ENCODE measurements at regions not wholly inside any gene's neighbourhood (a gene's known extent, or its start where the extent isn't known, plus 50 kb on each side); places are given as distances from the start of the nearest gene placed in this dataset.

DNA sequence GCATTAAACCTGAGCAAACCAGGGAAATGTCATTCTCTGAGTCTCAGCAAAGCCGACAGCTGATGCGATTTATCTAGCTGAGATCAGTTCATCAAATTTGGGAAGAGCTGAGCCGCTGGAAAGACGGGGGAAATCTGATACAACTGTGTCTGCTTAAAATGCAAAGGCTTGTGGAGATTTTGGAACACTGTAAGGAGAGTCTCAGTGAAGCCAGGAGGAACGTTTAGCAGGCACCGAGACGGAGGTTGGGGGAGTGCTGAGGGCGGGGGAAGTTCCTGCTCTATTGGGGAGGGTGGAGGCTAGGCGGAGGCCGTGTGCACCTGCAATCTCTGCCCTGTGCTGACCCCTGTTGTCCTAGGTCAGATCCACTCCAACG is 143.2 kb upstream of the CSF3R start:
- no peak for DNase-seq (ENCODE audit: low read depth)
- in situ Hi-C loops (cut with HindIII; ENCODE audit: low pct_unique_long_range_greater_than_20kb, low sequenced_read_pairs), result no loop called here

- in situ Hi-C loops (cut with HindIII; ENCODE audit: low pct_unique_long_range_greater_than_20kb, low sequenced_read_pairs), result no loop called here
- DNase-seq (ENCODE audit: low read depth), result no peak
Observed at GRCh38 chr1:36625253-36625934, 142.7 kb upstream of the CSF3R start.

- in situ Hi-C loops (cut with HindIII; ENCODE audit: low pct_unique_long_range_greater_than_20kb, low sequenced_read_pairs), result no loop called here
- DNase-seq (ENCODE audit: low read depth), result no peak
Observed at GRCh38 chr1:36624466-36624865, 141.8 kb upstream of the CSF3R start.

- in situ Hi-C loops (cut with HindIII; ENCODE audit: low pct_unique_long_range_greater_than_20kb, low sequenced_read_pairs), result no loop called here
- DNase-seq (ENCODE audit: low read depth), result peak; percentile 18
Observed at GRCh38 chr1:36622741-36623648, 140.3 kb upstream of the CSF3R start.

- DNase-seq (ENCODE audit: low read depth), result no peak
- in situ Hi-C loops (cut with HindIII; ENCODE audit: low pct_unique_long_range_greater_than_20kb, low sequenced_read_pairs), result no loop called here
Observed at GRCh38 chr1:36621531-36621930, 138.8 kb upstream of the CSF3R start.

DNA sequence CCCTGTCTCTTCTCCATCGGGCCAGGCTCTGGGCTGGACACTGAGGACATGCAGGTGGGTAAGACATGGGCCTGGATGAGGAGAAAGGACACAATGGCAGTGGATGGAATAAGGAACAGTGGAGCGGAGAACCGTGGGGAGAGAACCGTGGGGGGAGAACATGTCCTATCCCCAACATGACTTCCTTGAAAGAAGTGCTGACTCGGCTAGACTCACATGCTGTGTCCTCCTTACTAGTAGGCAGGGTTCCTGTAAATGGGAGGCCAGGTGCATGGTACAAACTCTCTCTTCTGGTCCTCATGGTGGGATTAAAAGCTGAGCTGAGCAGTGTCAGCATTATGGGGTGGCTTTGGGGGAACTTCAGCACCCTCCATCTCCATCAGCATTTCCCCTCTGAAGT is 137.4 kb upstream of the CSF3R start:
- in situ Hi-C loops (cut with HindIII; ENCODE audit: low pct_unique_long_range_greater_than_20kb, low sequenced_read_pairs), result no loop called here

GRCh38 chr1:36614991-36615390 is 132.3 kb upstream of the CSF3R start:
- in situ Hi-C loops (cut with HindIII; ENCODE audit: low pct_unique_long_range_greater_than_20kb, low sequenced_read_pairs), result no loop called here
- DNase-seq (ENCODE audit: low read depth), result no peak

More for the DNA sequence above, 137.4 kb upstream of the CSF3R start:
- no peak for DNase-seq (ENCODE audit: low read depth)

DNA sequence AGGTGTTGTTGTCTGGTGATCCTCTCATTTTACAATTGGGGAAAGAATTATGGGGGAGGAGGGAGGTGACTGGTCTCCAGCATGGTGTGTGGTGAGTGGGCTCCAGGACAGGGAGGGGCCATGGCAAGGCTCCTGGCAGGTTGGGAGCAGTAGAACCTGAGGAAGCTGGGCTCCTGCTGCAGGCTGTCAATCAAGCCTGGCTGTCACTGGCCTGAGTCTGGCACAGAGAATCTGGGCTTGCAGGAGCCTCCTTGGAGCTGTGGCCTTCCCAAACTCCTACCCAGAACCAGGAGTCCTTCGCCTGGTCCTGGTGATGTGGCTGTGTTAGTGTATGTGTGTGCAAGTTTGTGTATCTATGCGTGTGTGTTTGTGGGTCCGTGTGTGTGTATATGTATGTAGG is 131.9 kb upstream of the CSF3R start:
- DNase-seq (ENCODE audit: low read depth), result no peak
- in situ Hi-C loops (cut with HindIII; ENCODE audit: low pct_unique_long_range_greater_than_20kb, low sequenced_read_pairs), result no loop called here

DNA sequence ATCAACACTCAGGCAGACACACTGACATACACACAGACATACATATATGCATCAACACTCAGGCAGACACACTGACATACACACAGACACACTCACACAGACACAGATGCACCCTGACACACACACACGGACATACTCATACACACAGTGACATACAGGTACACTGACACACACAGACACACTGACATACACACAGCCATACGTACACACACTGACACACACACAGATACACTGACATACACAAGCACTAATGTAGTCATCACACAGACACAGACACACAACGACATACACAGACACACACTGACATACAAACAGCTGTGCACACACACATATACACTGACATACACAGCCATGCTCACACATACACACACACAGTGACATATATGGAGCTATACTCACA is 131.0 kb upstream of the CSF3R start:
- in situ Hi-C loops (cut with HindIII; ENCODE audit: low pct_unique_long_range_greater_than_20kb, low sequenced_read_pairs), result no loop called here

GRCh38 chr1:36612881-36613280 is 130.2 kb upstream of the CSF3R start:
- DNase-seq (ENCODE audit: low read depth), result no peak
- in situ Hi-C loops (cut with HindIII; ENCODE audit: low pct_unique_long_range_greater_than_20kb, low sequenced_read_pairs), result no loop called here

More for the DNA sequence above, 131.0 kb upstream of the CSF3R start:
- no peak for DNase-seq (ENCODE audit: low read depth)

DNA sequence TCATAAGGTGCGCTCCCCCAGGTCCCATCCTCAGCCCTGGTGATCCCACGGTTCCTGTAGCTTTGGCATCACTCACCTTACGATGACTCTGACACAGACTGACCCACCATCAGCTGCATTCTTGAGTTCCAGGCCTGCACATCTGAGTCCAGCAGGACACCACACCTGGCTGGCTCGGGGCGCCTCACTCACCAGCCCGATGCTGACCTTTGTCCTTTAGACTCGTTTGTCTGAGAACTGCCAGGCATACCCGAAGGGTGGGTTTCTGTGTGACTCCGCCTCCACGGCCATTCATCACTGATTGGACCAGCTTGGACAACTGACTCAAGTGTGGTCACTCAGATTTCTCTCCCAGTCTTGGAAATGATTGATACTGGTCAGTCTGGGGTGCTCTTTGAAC is 129.4 kb upstream of the CSF3R start:
- no peak for DNase-seq (ENCODE audit: low read depth)
- in situ Hi-C loops (cut with HindIII; ENCODE audit: low pct_unique_long_range_greater_than_20kb, low sequenced_read_pairs), result no loop called here

DNA sequence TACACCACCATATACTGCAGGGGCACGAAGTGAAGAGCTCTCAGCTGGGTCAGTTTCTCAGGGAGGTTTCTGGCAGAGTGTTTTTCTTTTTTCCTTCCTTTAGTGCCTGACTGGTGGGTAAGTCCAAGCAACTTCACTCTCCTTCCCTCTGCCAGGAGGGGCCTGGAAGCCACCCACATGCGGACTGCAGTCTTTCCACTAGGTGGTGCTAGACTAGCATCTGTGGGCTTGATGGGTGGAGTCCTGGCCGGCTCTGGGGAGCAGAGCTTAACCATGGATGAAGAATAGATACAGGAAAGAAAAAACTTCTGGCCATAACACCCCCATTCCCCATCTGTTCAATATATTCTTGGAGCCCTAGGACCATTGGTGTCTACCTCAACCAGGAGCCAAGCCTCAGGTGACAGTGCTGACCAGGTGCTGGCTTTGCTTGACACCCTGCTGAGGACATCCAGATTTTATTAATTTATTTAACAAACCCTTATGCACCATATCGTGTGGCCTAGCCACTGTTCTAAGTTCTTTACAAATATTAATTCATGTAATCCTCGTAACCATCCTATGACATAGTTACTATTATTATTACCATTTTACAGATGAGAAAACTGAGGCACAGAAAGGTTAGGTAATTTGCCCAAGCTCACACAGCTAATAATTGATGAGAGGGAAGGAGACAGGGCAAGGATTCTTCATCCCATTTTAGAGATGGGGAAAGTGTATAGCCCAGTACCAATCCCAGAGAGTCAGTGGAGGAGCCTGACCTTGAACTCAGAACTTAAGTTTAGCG is 126.7 kb upstream of the CSF3R start:
- in situ Hi-C loops (cut with HindIII; ENCODE audit: low pct_unique_long_range_greater_than_20kb, low sequenced_read_pairs), result no loop called here

GRCh38 chr1:36608272-36608671 is 125.6 kb upstream of the CSF3R start:
- DNase-seq (ENCODE audit: low read depth), result no peak
- in situ Hi-C loops (cut with HindIII; ENCODE audit: low pct_unique_long_range_greater_than_20kb, low sequenced_read_pairs), result no loop called here

More for the DNA sequence above, 126.7 kb upstream of the CSF3R start:
- DNase-seq (ENCODE audit: low read depth), result peak; percentile 59

GRCh38 chr1:36607263-36607651 is 124.5 kb upstream of the CSF3R start:
- DNase-seq (ENCODE audit: low read depth), result no peak
- in situ Hi-C loops (cut with HindIII; ENCODE audit: low pct_unique_long_range_greater_than_20kb, low sequenced_read_pairs), result no loop called here

GRCh38 chr1:36606641-36607262 is 124.0 kb upstream of the CSF3R start:
- no peak for DNase-seq (ENCODE audit: low read depth)

GRCh38 chr1:36605942-36606640 is 123.4 kb upstream of the CSF3R start:
- in situ Hi-C loops (cut with HindIII; ENCODE audit: low pct_unique_long_range_greater_than_20kb, low sequenced_read_pairs), result no loop called here
- no peak for DNase-seq (ENCODE audit: low read depth)

More at GRCh38 chr1:36606641-36607262, 124.0 kb upstream of the CSF3R start:
- in situ Hi-C loops (cut with HindIII; ENCODE audit: low pct_unique_long_range_greater_than_20kb, low sequenced_read_pairs), result no loop called here

GRCh38 chr1:36603461-36603860 is 120.7 kb upstream of the CSF3R start:
- DNase-seq (ENCODE audit: low read depth), result no peak
- in situ Hi-C loops (cut with HindIII; ENCODE audit: low pct_unique_long_range_greater_than_20kb, low sequenced_read_pairs), result no loop called here

DNA sequence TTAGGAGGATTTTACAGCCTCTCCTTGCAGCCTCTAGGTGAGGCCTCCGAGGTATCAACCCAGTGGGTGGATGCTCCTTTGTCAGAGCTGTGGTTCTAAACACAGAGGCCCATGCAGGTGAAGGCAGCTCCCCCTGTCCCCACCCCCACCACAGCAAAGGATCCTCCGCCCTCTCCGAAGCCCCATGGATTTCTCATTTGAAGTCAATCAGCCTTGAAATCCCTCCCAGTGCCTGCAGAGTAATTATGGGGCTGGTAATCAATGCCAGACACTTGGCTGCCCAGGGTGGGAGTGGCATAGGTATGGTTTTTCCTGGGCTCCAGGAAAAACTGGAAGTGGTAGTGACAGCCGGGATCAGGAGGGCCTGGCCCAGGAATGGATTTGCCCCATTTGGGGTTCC is 119.5 kb upstream of the CSF3R start:
- in situ Hi-C loops (cut with HindIII; ENCODE audit: low pct_unique_long_range_greater_than_20kb, low sequenced_read_pairs), result no loop called here
- DNase-seq (ENCODE audit: low read depth), result no peak
